HCT116 (cell line): ENCODE measurements at regions not wholly inside any gene's neighbourhood (a gene's known extent, or its start where the extent isn't known, plus 50 kb on each side); places are given as distances from the start of the nearest gene placed in this dataset.

Experiments used
- ATAC-seq: fragments of 200-7000 bp; cut with Tn5 transposase; 2 replicates; pipeline ENCODE4 v1.9.1; 2020; ENCODE audit warnings: mild to moderate bottlenecking, moderate library complexity
- BruUV-seq: library from RNA; stranded (reverse); fragments of 400-500 nt; replicated peaks from 2 replicates; lab custom pipeline; 2021; lab: Mats Ljungman, UMichigan
- CTCF ChIA-PET: fragments of 300-600 bp; sonication (Branson Sonifier 250); formaldehyde crosslinking; loops from one replicate; lab custom pipeline; 2021; ENCODE audit warnings: antibody characterized with exemption; lab: Charles Lee
- POLR2A ChIA-PET: fragments of 300-600, 350-600 bp; sonication (Branson Sonifier 250); formaldehyde crosslinking; loops from one replicate; lab custom pipeline; 2021; ENCODE audit warnings: antibody characterized with exemption; lab: Charles Lee
- RAD21 ChIA-PET, 2 experiments: fragments of 300-600 bp; sonication (Branson Sonifier 250); formaldehyde crosslinking; loops; one replicate each; lab custom pipeline; 2023; ENCODE audit warnings: low total read pairs in 2 of 2; ENCODE audit not compliant: uncharacterized antibody in 2 of 2, unreplicated experiment in 2 of 2, low non-redundant PET in 1 of 2; lab: Charles Lee
- DNase-seq: peaks from one replicate; pipeline ENCODE4 v3.0.0-alpha.2; 2010; ENCODE audit warnings: low read depth, low spot score
- H2AFZ ChIP-seq: fragments of 200-600 bp; shearing (Covaris generic), sonication (generic); 2 replicates; pipeline ENCODE4 v1.6.1; 2017; ENCODE audit warnings: low read depth, mixed run types, mixed read lengths, antibody characterized with exemption, low read length; ENCODE audit not compliant: poor library complexity, severe bottlenecking
- H3K27ac ChIP-seq: 2 replicates; pipeline ENCODE4 v1.5.1; 2012; ENCODE audit warnings: low read depth, low read length
- H3K27me3 ChIP-seq: fragments of 200-600 bp; sonication (generic); 2 replicates; pipeline ENCODE4 v1.6.1; 2016; ENCODE audit warnings: mixed run types, low read length, mixed read lengths; ENCODE audit not compliant: insufficient read depth
- H3K36me3 ChIP-seq, 2 experiments: fragments of 200-500 bp in 1 of 2; fragments of 200-600 bp in 1 of 2; sonication (Bioruptor generic) in 1 of 2; sonication (generic) in 1 of 2; 2 replicates each; pipeline versions ENCODE4 v1.5.1 to v1.6.1; 2014 to 2016; ENCODE audit warnings: low read length in 2 of 2, inconsistent platforms in 1 of 2, mixed read lengths in 1 of 2, mixed run types in 1 of 2; ENCODE audit not compliant: insufficient read depth in 2 of 2, control insufficient read depth in 1 of 2
- H3K4me1 ChIP-seq, 2 experiments: fragments of 200-600 bp in 1 of 2; sonication (generic) in 1 of 2; 2 replicates each; pipeline versions ENCODE4 v1.5.1 to v1.6.1; 2012 to 2017; ENCODE audit warnings: low read length in 2 of 2, inconsistent platforms in 1 of 2, mild to moderate bottlenecking in 1 of 2, mixed read lengths in 1 of 2, mixed run types in 1 of 2, moderate library complexity in 1 of 2; ENCODE audit not compliant: insufficient read depth in 2 of 2, control insufficient read depth in 1 of 2
- H3K4me2 ChIP-seq: fragments of 200-600 bp; sonication (generic); 2 replicates; pipeline ENCODE4 v1.6.1; 2017; ENCODE audit warnings: mixed run types, low read length, mixed read lengths
- H3K4me3 ChIP-seq, 2 experiments: fragments of 200-600 bp in 1 of 2; sonication (generic) in 1 of 2; replicated peaks in 1 of 2; 2 replicates each; pipeline ENCODE4 v1.5.1; 2011 to 2016; ENCODE audit warnings: low read length in 2 of 2, control low read depth in 1 of 2, low read depth in 1 of 2, mild to moderate bottlenecking in 1 of 2, mixed read lengths in 1 of 2, mixed run types in 1 of 2
- H3K79me2 ChIP-seq: fragments of 200-600 bp; sonication (generic); 2 replicates; pipeline ENCODE4 v1.6.1; 2017; ENCODE audit warnings: mild to moderate bottlenecking, mixed run types, low read length, moderate library complexity, mixed read lengths; ENCODE audit not compliant: insufficient read depth
- H3K9ac ChIP-seq: fragments of 200-600 bp; sonication (generic); 2 replicates; pipeline ENCODE4 v1.6.1; 2016; ENCODE audit warnings: low read length, mixed read lengths
- H3K9me2 ChIP-seq: fragments of 200-600 bp; sonication (generic), shearing (Covaris generic); 2 replicates; pipeline ENCODE4 v1.6.1; 2017; ENCODE audit warnings: mixed run types, mild to moderate bottlenecking, moderate library complexity; ENCODE audit not compliant: insufficient read depth
- H3K9me3 ChIP-seq, 2 experiments: fragments of 200-500 bp in 1 of 2; fragments of 200-600 bp in 1 of 2; sonication (Bioruptor generic) in 1 of 2; sonication (generic) in 1 of 2; 2 replicates each; pipeline ENCODE4 v1.6.1; 2014 to 2017; ENCODE audit warnings: low read length in 2 of 2, mixed read lengths in 2 of 2, inconsistent platforms in 1 of 2, low read depth in 1 of 2, mild to moderate bottlenecking in 1 of 2, mixed run types in 1 of 2, moderate library complexity in 1 of 2; ENCODE audit not compliant: control insufficient read depth in 1 of 2, insufficient read depth in 1 of 2
- H4K20me1 ChIP-seq: fragments of 200-600 bp; sonication (generic), shearing (Covaris generic); 2 replicates; pipeline ENCODE4 v1.6.1; 2017; ENCODE audit warnings: mixed run types, mild to moderate bottlenecking, moderate library complexity; ENCODE audit not compliant: insufficient read depth
- CTCF ChIP-seq, 3 experiments: fragments of 200-600 bp in 1 of 3; sonication (generic) in 1 of 3; IDR thresholded peaks in 2 of 3; conservative IDR thresholded peaks in 1 of 3; 2 replicates each; pipeline ENCODE4 v1.5.1; 2012 to 2017; ENCODE audit warnings: low read depth in 2 of 3, low read length in 2 of 3, antibody characterized with exemption in 1 of 3, borderline replicate concordance in 1 of 3, control low read depth in 1 of 3, mild to moderate bottlenecking in 1 of 3, mixed read lengths in 1 of 3, mixed run types in 1 of 3, moderate library complexity in 1 of 3; ENCODE audit not compliant: insufficient read depth in 1 of 3
- ELF1 ChIP-seq: IDR thresholded peaks from 2 replicates; pipeline ENCODE4 v1.6.1; 2012; ENCODE audit warnings: low read depth, borderline replicate concordance
- EZH2 ChIP-seq: fragments of 200-600 bp; sonication (generic); IDR thresholded peaks from 2 replicates; pipeline ENCODE4 v1.6.1; 2017; ENCODE audit warnings: antibody characterized with exemption, mixed run types
- EZH2phosphoT487 ChIP-seq: fragments of 200-600 bp; IDR thresholded peaks from 2 replicates; pipeline ENCODE4 v1.6.1; 2018; ENCODE audit warnings: antibody characterized with exemption, borderline replicate concordance
- FOSL1 ChIP-seq: IDR thresholded peaks from 2 replicates; pipeline ENCODE4 v1.6.1; 2012; ENCODE audit warnings: low read depth
- JUND ChIP-seq: IDR thresholded peaks from 2 replicates; pipeline ENCODE4 v1.6.1; 2012
- MAX ChIP-seq: IDR thresholded peaks from 2 replicates; pipeline ENCODE4 v1.6.1; 2012
- POLR2A ChIP-seq: IDR thresholded peaks from 2 replicates; pipeline ENCODE4 v1.7.0; 2011; ENCODE audit warnings: borderline replicate concordance; ENCODE audit not compliant: insufficient read depth, insufficient read length; ENCODE audit errors: extremely low read depth
- REST ChIP-seq: IDR thresholded peaks from 2 replicates; pipeline ENCODE4 v1.6.1; 2012; ENCODE audit warnings: low read depth
- SP1 ChIP-seq: IDR thresholded peaks from 2 replicates; pipeline ENCODE4 v1.6.1; 2012; ENCODE audit warnings: low read depth
- SRF ChIP-seq: IDR thresholded peaks from 2 replicates; pipeline ENCODE4 v1.6.1; 2012; ENCODE audit warnings: low read depth
- TCF7L2 ChIP-seq: IDR thresholded peaks from 2 replicates; pipeline ENCODE4 v1.7.0; 2011; ENCODE audit warnings: borderline replicate concordance, inconsistent platforms; ENCODE audit not compliant: insufficient read depth, insufficient read length; ENCODE audit errors: extremely low read depth
- ZBTB33 ChIP-seq: IDR thresholded peaks from 2 replicates; pipeline ENCODE4 v1.6.1; 2011; ENCODE audit warnings: mild to moderate bottlenecking, low read length, moderate library complexity; ENCODE audit not compliant: insufficient replicate concordance; ENCODE audit errors: extremely low read depth
- ZNF274 ChIP-seq: fragments of 200-500 bp; sonication (Bioruptor generic); IDR thresholded peaks from 2 replicates; pipeline ENCODE4 v1.6.1; 2014; ENCODE audit warnings: mild to moderate bottlenecking, low read depth, low read length, inconsistent platforms
- intact Hi-C: fragments of 100-400 bp; cut with micrococcal nuclease; formaldehyde crosslinking; loops from 2 replicates; pipeline ENCODE4 v1.10.0; 2022
- TF ChIP-seq, protein P1 (sequence below): IDR thresholded peaks from 2 replicates; pipeline ENCODE4 v1.6.1; 2012

GRCh38 chr3:124172816-124173215 lies 180.9 kb upstream of the ROPN1 start:
- POLR2A ChIA-PET: no interaction called here
- no peaks in the 10 kb centered on the region for H3K9me3 ChIP-seq
- no peak for DNase-seq
- no peaks in the 10 kb centered on the region for H3K4me1 ChIP-seq
- no peaks in the 10 kb centered on the region for H3K36me3 ChIP-seq
- H3K9ac ChIP-seq: no peak overlapping the region
- H3K79me2 ChIP-seq: no peaks in the 10 kb centered on the region
- CTCF ChIA-PET: no interaction called here
- RAD21 ChIA-PET: no interaction called here
- intact Hi-C loops: no loop called here
- no TSS peak for BruUV-seq
- no peak overlapping the region for H3K4me2 ChIP-seq
- no peak overlapping the region for H2AFZ ChIP-seq
- no peak overlapping the region for H3K4me3 ChIP-seq
- TF ChIP-seq TCF7L2: no peak
- TF ChIP-seq JUND: no peak
- no peak for TF ChIP-seq POLR2A
- TF ChIP-seq ZNF274: no peak
- no peak for TF ChIP-seq ELF1
- TF ChIP-seq EZH2: no peak
- no peak for TF ChIP-seq SRF
- no peak for TF ChIP-seq SP1
- no peak for TF ChIP-seq CTCF (IDR thresholded peaks at IDR 0.05 in 2 of 3, conservative IDR thresholded peaks at IDR 0.05 in 1 of 3; ENCODE audit: borderline replicate concordance in 1 of 3, insufficient read depth in 1 of 3, low read depth in 2 of 3, low read length in 2 of 3)
- TF ChIP-seq EZH2phosphoT487: no peak
- no peak for TF ChIP-seq ZBTB33
- no peak for TF ChIP-seq REST
- TF ChIP-seq FOSL1: no peak
- no peak for TF ChIP-seq MAX
- TF ChIP-seq, protein P1, sequence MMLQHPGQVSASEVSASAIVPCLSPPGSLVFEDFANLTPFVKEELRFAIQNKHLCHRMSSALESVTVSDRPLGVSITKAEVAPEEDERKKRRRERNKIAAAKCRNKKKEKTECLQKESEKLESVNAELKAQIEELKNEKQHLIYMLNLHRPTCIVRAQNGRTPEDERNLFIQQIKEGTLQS: no peak
- TF ChIP-seq, all 23 proteins: peak for 0
- no peaks in the 10 kb centered on the region for H4K20me1 ChIP-seq
- no peaks in the 10 kb centered on the region for H3K9me2 ChIP-seq
- peaks cover 35% of the 10 kb centered on the region for H3K27me3 ChIP-seq
- H3K27ac ChIP-seq: no peak overlapping the region
- ATAC-seq: no peak
